ENCODE measurements at regions not wholly inside any gene's neighbourhood (a gene's known extent, or its start where the extent isn't known, plus 50 kb on each side); places are given as distances from the start of the nearest gene placed in this dataset.

DNA sequence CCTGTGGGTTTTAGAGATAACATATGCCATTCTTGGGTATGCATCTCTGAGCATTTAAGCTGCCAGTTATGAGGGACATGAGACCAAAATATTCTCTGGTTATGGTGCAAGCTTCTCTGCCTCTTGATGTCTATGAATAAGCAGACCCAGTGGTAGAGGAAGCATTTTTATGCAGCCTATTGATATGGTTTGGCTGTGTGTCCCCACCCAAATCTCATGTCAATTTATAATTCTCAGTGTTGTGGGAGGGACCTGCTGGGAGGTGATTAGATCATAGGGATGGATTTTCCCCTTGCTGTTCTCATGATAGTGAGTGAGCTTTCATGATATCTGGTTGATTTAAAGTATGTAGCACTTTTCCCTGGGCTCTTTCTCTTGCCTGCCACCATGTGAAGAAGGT lies 187.2 kb downstream of the ARHGAP12 start:
- no peak for TF ChIP-seq CTCF (IDR thresholded peaks at IDR 0.05)
- no peaks in the 10 kb centered on the region for H3K4me1 ChIP-seq (ENCODE audit: control insufficient read depth in 1 of 2, insufficient read depth in 1 of 2, low read depth in 1 of 2, low read length in 1 of 2)
- no peaks in the 10 kb centered on the region for H3K9me3 ChIP-seq
- no peaks in the 10 kb centered on the region for H3K36me3 ChIP-seq
- no peak overlapping the region for H3K27ac ChIP-seq
- no peak overlapping the region for H3K4me3 ChIP-seq (ENCODE audit: low read depth in 1 of 2, low read length in 1 of 2)
- no peaks in the 10 kb centered on the region for H3K27me3 ChIP-seq

DNA sequence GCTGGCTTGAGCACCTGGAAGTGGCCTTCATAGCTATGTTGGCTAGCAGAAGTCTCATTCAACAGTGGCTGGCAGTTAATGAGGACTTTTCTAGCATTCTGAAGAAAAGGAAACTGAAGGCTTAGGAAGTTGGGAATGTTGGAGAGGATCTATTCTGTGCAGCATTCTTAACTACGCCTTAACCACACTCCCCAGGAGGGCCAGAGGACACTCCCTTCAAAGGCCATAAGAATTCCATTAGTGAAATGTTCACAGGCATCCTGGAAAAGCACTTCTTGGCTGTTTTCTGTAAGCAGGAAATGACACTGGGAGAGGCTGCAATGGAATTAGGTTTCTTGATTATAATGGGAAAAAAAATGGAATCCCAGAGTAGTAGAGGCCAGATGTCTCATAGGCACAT lies 188.9 kb downstream of the ARHGAP12 start:
- TF ChIP-seq CTCF (IDR thresholded peaks at IDR 0.05), result no peak
- no peak overlapping the region for H3K27ac ChIP-seq
- H3K36me3 ChIP-seq, result no peaks in the 10 kb centered on the region
- H3K4me3 ChIP-seq (ENCODE audit: low read depth in 1 of 2, low read length in 1 of 2), result no peak overlapping the region
- no peaks in the 10 kb centered on the region for H3K27me3 ChIP-seq
- H3K9me3 ChIP-seq, result no peaks in the 10 kb centered on the region
- no peaks in the 10 kb centered on the region for H3K4me1 ChIP-seq (ENCODE audit: control insufficient read depth in 1 of 2, insufficient read depth in 1 of 2, low read depth in 1 of 2, low read length in 1 of 2)

DNA sequence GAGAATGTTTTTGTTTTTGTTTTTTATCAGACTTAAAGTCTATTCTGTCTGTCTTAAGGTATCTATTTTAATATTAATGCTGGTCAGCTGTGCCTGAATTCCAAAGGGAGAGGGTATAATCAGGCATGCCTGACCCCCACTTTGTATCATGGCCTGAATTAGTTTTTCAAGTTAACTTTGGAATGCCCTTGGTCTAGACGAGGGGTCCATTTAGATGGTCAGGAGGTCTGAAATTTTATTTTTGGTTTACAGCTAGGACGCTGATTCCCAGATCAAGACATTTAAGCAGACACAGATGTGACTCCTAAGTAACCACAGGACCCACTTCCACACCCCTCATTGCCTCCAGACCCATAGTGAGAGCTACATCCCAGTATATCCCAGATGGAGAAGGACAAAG lies 189.5 kb downstream of the ARHGAP12 start:
- no peak for TF ChIP-seq CTCF (IDR thresholded peaks at IDR 0.05)

GRCh38 chr10:31731711-31732110 lies 196.9 kb downstream of the ARHGAP12 start:
- Histone ChIP-seq H3K9me3 (no peaks in the 10 kb centered on the region), H3K4me1 (ENCODE audit: control insufficient read depth in 1 of 2, insufficient read depth in 1 of 2, low read depth in 1 of 2, low read length in 1 of 2) (no peaks in the 10 kb centered on the region), H3K36me3 (no peaks in the 10 kb centered on the region), H3K27me3 (peaks cover 6% of the 10 kb centered on the region), H3K27ac (no peak overlapping the region), H3K4me3 (ENCODE audit: low read depth in 1 of 2, low read length in 1 of 2) (no peak overlapping the region)
- no peak for TF ChIP-seq CTCF (IDR thresholded peaks at IDR 0.05)

More for the DNA sequence above, 189.5 kb downstream of the ARHGAP12 start:
- H3K36me3 ChIP-seq, result no peaks in the 10 kb centered on the region
- no peaks in the 10 kb centered on the region for H3K4me1 ChIP-seq (ENCODE audit: control insufficient read depth in 1 of 2, insufficient read depth in 1 of 2, low read depth in 1 of 2, low read length in 1 of 2)
- H3K27ac ChIP-seq, result no peak overlapping the region
- H3K27me3 ChIP-seq, result no peaks in the 10 kb centered on the region
- no peak overlapping the region for H3K4me3 ChIP-seq (ENCODE audit: low read depth in 1 of 2, low read length in 1 of 2)
- H3K9me3 ChIP-seq, result no peaks in the 10 kb centered on the region

DNA sequence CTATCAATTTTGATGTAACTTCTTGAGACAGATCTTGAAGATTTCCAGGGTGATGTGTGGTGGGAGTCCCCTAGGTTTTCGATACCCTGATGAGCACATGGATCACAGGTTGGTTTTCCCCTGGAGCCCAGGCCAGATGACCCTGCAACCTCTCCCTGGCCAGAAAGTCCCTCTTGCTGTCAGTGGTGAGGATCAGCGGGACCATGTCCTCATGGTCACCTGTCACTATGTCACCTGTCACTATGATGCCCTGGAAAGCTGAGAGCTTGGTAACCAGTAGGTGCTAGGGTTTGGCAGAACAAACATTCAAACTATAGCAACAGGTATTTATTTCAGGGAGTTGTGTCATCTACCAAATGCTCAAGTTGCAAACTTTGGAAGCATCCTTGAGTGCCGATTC lies 197.9 kb downstream of the ARHGAP12 start:
- Histone ChIP-seq H3K4me3 (ENCODE audit: low read depth in 1 of 2, low read length in 1 of 2) (no peak overlapping the region), H3K9me3 (no peaks in the 10 kb centered on the region), H3K4me1 (ENCODE audit: control insufficient read depth in 1 of 2, insufficient read depth in 1 of 2, low read depth in 1 of 2, low read length in 1 of 2) (no peaks in the 10 kb centered on the region), H3K36me3 (no peaks in the 10 kb centered on the region), H3K27ac (no peak overlapping the region), H3K27me3 (peaks cover 6% of the 10 kb centered on the region)
- no peak for TF ChIP-seq CTCF (IDR thresholded peaks at IDR 0.05)

DNA sequence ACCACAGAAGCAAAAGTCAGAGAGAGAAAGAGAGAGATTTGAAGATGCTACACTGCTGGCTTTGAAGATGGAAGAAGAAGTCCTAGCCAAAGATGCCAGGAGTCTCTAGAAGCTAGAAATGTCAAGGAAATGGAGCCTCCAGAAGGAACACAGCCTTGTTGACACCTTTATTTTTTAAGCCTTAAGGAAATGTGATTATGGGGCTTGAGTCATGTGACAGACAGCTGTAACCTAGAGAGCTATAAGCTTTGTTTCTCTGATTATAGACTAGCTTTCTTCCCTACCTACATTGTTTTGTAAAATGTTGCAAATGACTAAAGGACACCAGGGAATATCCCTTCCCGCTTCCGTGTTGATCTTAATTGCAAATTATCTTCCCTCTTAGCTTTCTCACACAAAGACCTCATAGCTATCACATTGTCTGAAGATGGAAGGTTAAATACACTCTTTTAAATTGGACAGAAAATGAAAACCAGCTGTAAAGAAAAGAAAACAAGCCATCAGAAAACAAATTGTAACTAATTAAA lies 199.9 kb downstream of the ARHGAP12 start:
- H3K36me3 ChIP-seq, result no peaks in the 10 kb centered on the region
- H3K27ac ChIP-seq, result no peak overlapping the region
- no peak for TF ChIP-seq CTCF (IDR thresholded peaks at IDR 0.05)
- H3K4me1 ChIP-seq (ENCODE audit: control insufficient read depth in 1 of 2, insufficient read depth in 1 of 2, low read depth in 1 of 2, low read length in 1 of 2), result no peaks in the 10 kb centered on the region
- H3K4me3 ChIP-seq (ENCODE audit: low read depth in 1 of 2, low read length in 1 of 2), result no peak overlapping the region
- H3K9me3 ChIP-seq, result no peaks in the 10 kb centered on the region
- peaks cover 6% of the 10 kb centered on the region for H3K27me3 ChIP-seq

Data from neutrophil (primary cell).